Esophagus squamous epithelium (tissue), 4 donors: ENCODE measurements at regions not wholly inside any gene's neighbourhood (a gene's known extent, or its start where the extent isn't known, plus 50 kb on each side); places are given as distances from the start of the nearest gene placed in this dataset.

Source experiments
- POLR2A ChIP-seq, 4 donors: fragments of 450-650 bp; IDR thresholded peaks; one replicate each; pipeline ENCODE4 v1.6.1; 2017; ENCODE audit warnings: antibody characterized with exemption in 4 of 4, mild to moderate bottlenecking in 4 of 4, moderate library complexity in 3 of 4
- TF ChIP-seq, protein P1 (sequence below), 6 experiments: fragments of 450-650 bp in 4 of 6; fragments of 200-600 bp in 2 of 6; sonication (generic) in 2 of 6; IDR thresholded peaks; one replicate each; pipeline ENCODE4 v1.5.1; 2016 to 2019; ENCODE audit warnings: antibody characterized with exemption in 6 of 6, mild to moderate bottlenecking in 4 of 6, moderate library complexity in 4 of 6

DNA sequence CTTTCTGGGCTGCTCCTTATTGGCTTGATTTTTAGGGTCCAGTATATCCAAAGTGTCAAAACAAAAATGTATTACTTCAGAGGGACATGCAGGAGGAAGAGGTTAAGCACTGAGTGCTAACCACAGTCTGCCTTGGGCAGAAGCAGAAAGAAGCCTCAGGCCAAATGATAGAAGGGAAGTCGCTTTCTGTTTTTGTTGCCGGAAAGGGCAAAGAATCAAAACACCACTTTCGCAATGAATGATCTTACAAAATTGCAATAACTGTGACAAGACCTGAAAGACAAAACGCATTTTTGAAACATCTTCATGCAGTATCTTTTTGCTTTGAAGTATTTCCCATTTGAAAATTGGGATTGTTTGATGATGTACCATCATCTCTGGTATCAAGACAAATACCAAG is 70.1 kb upstream of the PICALM start:
- TF ChIP-seq, protein P1, sequence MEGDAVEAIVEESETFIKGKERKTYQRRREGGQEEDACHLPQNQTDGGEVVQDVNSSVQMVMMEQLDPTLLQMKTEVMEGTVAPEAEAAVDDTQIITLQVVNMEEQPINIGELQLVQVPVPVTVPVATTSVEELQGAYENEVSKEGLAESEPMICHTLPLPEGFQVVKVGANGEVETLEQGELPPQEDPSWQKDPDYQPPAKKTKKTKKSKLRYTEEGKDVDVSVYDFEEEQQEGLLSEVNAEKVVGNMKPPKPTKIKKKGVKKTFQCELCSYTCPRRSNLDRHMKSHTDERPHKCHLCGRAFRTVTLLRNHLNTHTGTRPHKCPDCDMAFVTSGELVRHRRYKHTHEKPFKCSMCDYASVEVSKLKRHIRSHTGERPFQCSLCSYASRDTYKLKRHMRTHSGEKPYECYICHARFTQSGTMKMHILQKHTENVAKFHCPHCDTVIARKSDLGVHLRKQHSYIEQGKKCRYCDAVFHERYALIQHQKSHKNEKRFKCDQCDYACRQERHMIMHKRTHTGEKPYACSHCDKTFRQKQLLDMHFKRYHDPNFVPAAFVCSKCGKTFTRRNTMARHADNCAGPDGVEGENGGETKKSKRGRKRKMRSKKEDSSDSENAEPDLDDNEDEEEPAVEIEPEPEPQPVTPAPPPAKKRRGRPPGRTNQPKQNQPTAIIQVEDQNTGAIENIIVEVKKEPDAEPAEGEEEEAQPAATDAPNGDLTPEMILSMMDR (IDR thresholded peaks at IDR 0.05) = no peak
- TF ChIP-seq POLR2A (IDR thresholded peaks at IDR 0.05) = no peak
